ENCODE measurements at regions not wholly inside any gene's neighbourhood (a gene's known extent, or its start where the extent isn't known, plus 50 kb on each side); places are given as distances from the start of the nearest gene placed in this dataset.

- no peak for TF ChIP-seq EP300 (IDR thresholded peaks at IDR 0.05)
- TF ChIP-seq POLR2A (IDR thresholded peaks at IDR 0.05) = no peak
- TF ChIP-seq POLR2AphosphoS5 (IDR thresholded peaks at IDR 0.05) = no peak
- TF ChIP-seq CTCF (IDR thresholded peaks at IDR 0.05) = no peak
- WGBS, 2 donors = 47 to 76% methylated on average over 2 of the region's 2 CpGs
- H3K27me3 ChIP-seq = no peaks in the 10 kb centered on the region
- DNase-seq = no peak
- no peak overlapping the region for H3K27ac ChIP-seq
- H3K36me3 ChIP-seq = no peaks in the 10 kb centered on the region
- H3K4me3 ChIP-seq = no peak overlapping the region
- H3K4me1 ChIP-seq = no peaks in the 10 kb centered on the region
- H3K9me3 ChIP-seq = no peaks in the 10 kb centered on the region
- intact Hi-C loops (cut with DNase I) = no loop called here
Measured at GRCh38 chr7:94236960-94237359, 157.7 kb upstream of the COL1A2 start.

GRCh38 chr7:94237417-94237816, 157.3 kb upstream of the COL1A2 start:
- TF ChIP-seq POLR2A (IDR thresholded peaks at IDR 0.05) (no peak), EP300 (IDR thresholded peaks at IDR 0.05) (no peak), CTCF (IDR thresholded peaks at IDR 0.05) (no peak), POLR2AphosphoS5 (IDR thresholded peaks at IDR 0.05) (no peak)
- WGBS, 2 donors = 44 to 53% methylated on average over 3 of the region's 3 CpGs
- DNase-seq = no peak

GRCh38 chr7:94239661-94240234, 154.9 kb upstream of the COL1A2 start:
- H3K36me3 ChIP-seq = no peaks in the 10 kb centered on the region
- TF ChIP-seq EP300 (IDR thresholded peaks at IDR 0.05) (no peak), CTCF (IDR thresholded peaks at IDR 0.05) (no peak), POLR2A (IDR thresholded peaks at IDR 0.05) (no peak), POLR2AphosphoS5 (IDR thresholded peaks at IDR 0.05) (no peak)
- no peak for DNase-seq
- no peaks in the 10 kb centered on the region for H3K9me3 ChIP-seq
- WGBS, 2 donors = 47 to 50% methylated on average over 4 of the region's 4 CpGs
- intact Hi-C loops (cut with DNase I) = no loop called here
- H3K27me3 ChIP-seq = no peaks in the 10 kb centered on the region
- H3K27ac ChIP-seq = no peak overlapping the region
- H3K4me3 ChIP-seq = no peak overlapping the region
- peaks cover 0 to 2% (median 0%) of the 10 kb centered on the region in 4 donors for H3K4me1 ChIP-seq

More at GRCh38 chr7:94237417-94237816, 157.3 kb upstream of the COL1A2 start:
- Histone ChIP-seq H3K36me3 (no peaks in the 10 kb centered on the region), H3K27ac (no peak overlapping the region), H3K4me1 (no peaks in the 10 kb centered on the region), H3K27me3 (no peaks in the 10 kb centered on the region), H3K9me3 (no peaks in the 10 kb centered on the region), H3K4me3 (no peak overlapping the region)
- intact Hi-C loops (cut with DNase I) = no loop called here

- 78 to 79% methylated on average over 6 of the region's 6 CpGs for WGBS, 2 donors
- H3K4me3 ChIP-seq = no peak overlapping the region
- no peaks in the 10 kb centered on the region for H3K27me3 ChIP-seq
Measured at GRCh38 chr7:94240902-94241301, 153.8 kb upstream of the COL1A2 start.

More at GRCh38 chr7:94240902-94241301, 153.8 kb upstream of the COL1A2 start:
- no peaks in the 10 kb centered on the region for H3K9me3 ChIP-seq
- DNase-seq = no peak
- no peak overlapping the region for H3K27ac ChIP-seq
- TF ChIP-seq EP300 (IDR thresholded peaks at IDR 0.05) = no peak
- no peak for TF ChIP-seq CTCF (IDR thresholded peaks at IDR 0.05)
- TF ChIP-seq POLR2A (IDR thresholded peaks at IDR 0.05) = no peak
- TF ChIP-seq POLR2AphosphoS5 (IDR thresholded peaks at IDR 0.05) = no peak
- intact Hi-C loops (cut with DNase I) = no loop called here
- peaks cover 0 to 9% (median 2%) of the 10 kb centered on the region in 4 donors for H3K4me1 ChIP-seq
- H3K36me3 ChIP-seq = no peaks in the 10 kb centered on the region

Data from sigmoid colon (tissue), 6 donors.